GM21576 (cell line): ENCODE measurements at regions not wholly inside any gene's neighbourhood (a gene's known extent, or its start where the extent isn't known, plus 50 kb on each side); places are given as distances from the start of the nearest gene placed in this dataset.
A peak's percentile ranks its signal among the peaks of the same experiment; 100 is the strongest.

Source experiments
- ATAC-seq: cut with Tn5 transposase; IDR thresholded peaks from one replicate; pipeline ENCODE4 v1.9.1; 2021; ENCODE audit warnings: mild to moderate bottlenecking, moderate library complexity; ENCODE audit not compliant: unreplicated experiment

- ATAC-seq, result no peak
Measured at GRCh38 chr4:111633663-111634266, 511.5 kb upstream of the FAM241A start.

- ATAC-seq, result no peak
Measured at GRCh38 chr4:111635646-111636045, 509.6 kb upstream of the FAM241A start.

GRCh38 chr4:111636961-111637585, 508.2 kb upstream of the FAM241A start:
- ATAC-seq, result no peak

GRCh38 chr4:111639120-111639690, 506.0 kb upstream of the FAM241A start:
- no peak for ATAC-seq

GRCh38 chr4:111639876-111640275, 505.4 kb upstream of the FAM241A start:
- ATAC-seq, result no peak

GRCh38 chr4:111641813-111642579, 503.3 kb upstream of the FAM241A start:
- peak; percentile 99 for ATAC-seq

- no peak for ATAC-seq
Measured at GRCh38 chr4:111648056-111648455, 497.2 kb upstream of the FAM241A start.

GRCh38 chr4:111649308-111649707, 495.9 kb upstream of the FAM241A start:
- ATAC-seq, result no peak

GRCh38 chr4:111650146-111650545, 495.1 kb upstream of the FAM241A start:
- no peak for ATAC-seq

GRCh38 chr4:111650674-111651086, 494.6 kb upstream of the FAM241A start:
- ATAC-seq, result no peak

- ATAC-seq, result no peak
Measured at GRCh38 chr4:111652236-111652635, 493.0 kb upstream of the FAM241A start.

GRCh38 chr4:111652986-111653385, 492.3 kb upstream of the FAM241A start:
- no peak for ATAC-seq

- ATAC-seq, result no peak
Measured at GRCh38 chr4:111662496-111662895, 482.8 kb upstream of the FAM241A start.

- no peak for ATAC-seq
Measured at GRCh38 chr4:111664308-111664945, 480.8 kb upstream of the FAM241A start.

- no peak for ATAC-seq
Measured at GRCh38 chr4:111666826-111667360, 478.4 kb upstream of the FAM241A start.

- no peak for ATAC-seq
Measured at GRCh38 chr4:111671756-111672155, 473.5 kb upstream of the FAM241A start.

GRCh38 chr4:111675746-111676145, 469.5 kb upstream of the FAM241A start:
- ATAC-seq, result no peak

- ATAC-seq, result no peak
Measured at GRCh38 chr4:111676533-111676932, 468.7 kb upstream of the FAM241A start.

GRCh38 chr4:111678479-111678878, 466.8 kb upstream of the FAM241A start:
- ATAC-seq, result no peak

- ATAC-seq, result no peak
Measured at GRCh38 chr4:111678908-111679307, 466.3 kb upstream of the FAM241A start.

GRCh38 chr4:111681270-111681669, 464.0 kb upstream of the FAM241A start:
- no peak for ATAC-seq
